H1 (cell line): ENCODE measurements at regions not wholly inside any gene's neighbourhood (a gene's known extent, or its start where the extent isn't known, plus 50 kb on each side); places are given as distances from the start of the nearest gene placed in this dataset.

ENCODE experiments used
- CTCF ChIA-PET: fragments of 300-600 bp; sonication (Branson Sonifier 250); formaldehyde crosslinking; loops from one replicate; lab custom pipeline; 2021; ENCODE audit not compliant: partially characterized antibody; lab: Charles Lee
- POLR2A ChIA-PET: fragments of 300-600 bp; sonication (Branson Sonifier 250); formaldehyde crosslinking; loops from one replicate; lab custom pipeline; 2021; ENCODE audit warnings: inconsistent platforms; ENCODE audit not compliant: partially characterized antibody; lab: Charles Lee
- DNase-seq, 2 experiments: peaks; one replicate each; pipeline versions ENCODE4 v3.0.0 to v3.0.0-alpha.2; 2010 to 2022; ENCODE audit warnings: low spot score in 2 of 2, low read depth in 1 of 2, mixed read lengths in 1 of 2
- FAIRE-seq: peaks from 2 replicates; lab custom pipeline; 2011; peaks lifted over from hg19 to GRCh38; lab: Jason Lieb, UNC
- H2AFZ ChIP-seq: 2 replicates; pipeline ENCODE4 v1.8.1; 2012; ENCODE audit warnings: low read length, inconsistent platforms
- H2AK5ac ChIP-seq: 2 replicates; pipeline ENCODE4 v1.6.1; 2013; ENCODE audit warnings: low read depth, low read length
- H2BK120ac ChIP-seq: replicated peaks from 2 replicates; pipeline ENCODE3; 2013; ENCODE audit warnings: low read depth, low read length, inconsistent platforms
- H2BK12ac ChIP-seq: 2 replicates; pipeline ENCODE4 v1.6.1; 2013; ENCODE audit warnings: low read depth, low read length
- H2BK15ac ChIP-seq: 2 replicates; pipeline ENCODE4 v1.6.1; 2013; ENCODE audit warnings: low read length
- H2BK20ac ChIP-seq: 2 replicates; pipeline ENCODE4 v1.6.1; 2013; ENCODE audit warnings: low read length
- H2BK5ac ChIP-seq: 2 replicates; pipeline ENCODE4 v1.6.1; 2013; ENCODE audit warnings: low read depth, low read length
- H3K14ac ChIP-seq: 2 replicates; pipeline ENCODE4 v1.6.1; 2013; ENCODE audit warnings: inconsistent platforms; ENCODE audit not compliant: insufficient read length
- H3K18ac ChIP-seq: 2 replicates; pipeline ENCODE4 v1.6.1; 2013; ENCODE audit warnings: low read length; ENCODE audit errors: extremely low read depth
- H3K23ac ChIP-seq: 2 replicates; pipeline ENCODE4 v1.6.1; 2013; ENCODE audit warnings: inconsistent platforms; ENCODE audit not compliant: insufficient read length
- H3K23me2 ChIP-seq: 2 replicates; pipeline ENCODE4 v1.6.1; 2013; ENCODE audit warnings: low read depth, low read length
- H3K27ac ChIP-seq: 2 replicates; pipeline ENCODE4 v1.6.1; 2011; ENCODE audit warnings: low read depth, low read length, inconsistent platforms
- H3K27me3 ChIP-seq, 4 experiments: replicated peaks in 1 of 4; 1 replicate in 1 of 4; 2 replicates in 3 of 4; pipeline versions ENCODE4 v1.6.1 to v1.8.1; 2011 to 2013; ENCODE audit warnings: low read length in 3 of 4, mild to moderate bottlenecking in 3 of 4, inconsistent platforms in 2 of 4, mixed read lengths in 2 of 4, moderate library complexity in 1 of 4; ENCODE audit not compliant: control insufficient read depth in 3 of 4, insufficient read depth in 3 of 4; ENCODE audit errors: extremely low read depth in 1 of 4
- H3K36me3 ChIP-seq, 4 experiments: 2 replicates each; pipeline versions ENCODE4 v1.6.1 to v1.8.1; 2011 to 2013; ENCODE audit warnings: mild to moderate bottlenecking in 4 of 4, low read length in 3 of 4, moderate library complexity in 2 of 4, control low read depth in 1 of 4, inconsistent platforms in 1 of 4; ENCODE audit not compliant: insufficient read depth in 4 of 4, control insufficient read depth in 2 of 4
- H3K4ac ChIP-seq: replicated peaks from 2 replicates; pipeline ENCODE3; 2013; ENCODE audit warnings: low read length, low read depth, mixed read lengths, inconsistent platforms; ENCODE audit not compliant: insufficient read length
- H3K4me1 ChIP-seq, 4 experiments: replicated peaks in 1 of 4; 1 replicate in 1 of 4; 2 replicates in 3 of 4; pipeline versions ENCODE4 v1.6.1 to v1.8.1; 2011 to 2013; ENCODE audit warnings: low read length in 3 of 4, inconsistent platforms in 2 of 4, mixed read lengths in 1 of 4; ENCODE audit not compliant: insufficient read depth in 4 of 4, control insufficient read depth in 3 of 4
- H3K4me2 ChIP-seq, 2 experiments: 2 replicates each; pipeline versions ENCODE4 v1.6.1 to v1.8.1; 2011 to 2013; ENCODE audit warnings: low read depth in 2 of 2, low read length in 2 of 2, control low read depth in 1 of 2, inconsistent platforms in 1 of 2, mild to moderate bottlenecking in 1 of 2; ENCODE audit not compliant: insufficient read depth in 1 of 2
- H3K4me3 ChIP-seq, 4 experiments: fragments of 200-600, 300-600 bp in 1 of 4; sonication (generic), shearing (Covaris generic), sonication (Bioruptor Twin) in 1 of 4; 2 replicates each; pipeline versions ENCODE4 v1.5.1 to v1.8.1; 2011 to 2016; ENCODE audit warnings: low read length in 4 of 4, low read depth in 3 of 4, control low read depth in 2 of 4, inconsistent platforms in 2 of 4, mild to moderate bottlenecking in 2 of 4, mixed read lengths in 1 of 4, moderate library complexity in 1 of 4; ENCODE audit not compliant: insufficient read depth in 2 of 4; ENCODE audit errors: extremely low read depth in 1 of 4
- H3K56ac ChIP-seq: replicated peaks from 2 replicates; pipeline ENCODE3; 2013; ENCODE audit warnings: low read depth, mild to moderate bottlenecking, mixed read lengths, low read length, inconsistent platforms; ENCODE audit not compliant: insufficient read length
- H3K79me1 ChIP-seq: 2 replicates; pipeline ENCODE4 v1.6.1; 2013; ENCODE audit warnings: low read depth, low read length, control low read depth
- H3K79me2 ChIP-seq, 2 experiments: 2 replicates each; pipeline versions ENCODE4 v1.6.1 to v1.8.1; 2012 to 2013; ENCODE audit warnings: low read length in 2 of 2, mild to moderate bottlenecking in 2 of 2, inconsistent platforms in 1 of 2; ENCODE audit not compliant: insufficient read depth in 2 of 2, control insufficient read depth in 1 of 2
- H3K9ac ChIP-seq, 4 experiments: replicated peaks in 1 of 4; 1 replicate in 1 of 4; 2 replicates in 3 of 4; pipeline versions ENCODE4 v1.6.1 to v1.8.1; 2011 to 2013; ENCODE audit warnings: low read depth in 3 of 4, low read length in 3 of 4, control low read depth in 2 of 4, mild to moderate bottlenecking in 2 of 4, moderate library complexity in 2 of 4, inconsistent platforms in 1 of 4; ENCODE audit errors: extremely low read depth in 1 of 4
- H3K9me3 ChIP-seq, 2 experiments: 2 replicates each; pipeline versions ENCODE4 v1.6.1 to v1.8.1; 2012 to 2013; ENCODE audit warnings: mild to moderate bottlenecking in 2 of 2, moderate library complexity in 2 of 2, control low read depth in 1 of 2, inconsistent platforms in 1 of 2, low read depth in 1 of 2, low read length in 1 of 2, mixed read lengths in 1 of 2; ENCODE audit not compliant: insufficient read depth in 2 of 2
- H4K20me1 ChIP-seq, 2 experiments: replicated peaks in 1 of 2; 2 replicates each; pipeline versions ENCODE3 to v1.8.1; 2011 to 2013; ENCODE audit warnings: inconsistent platforms in 2 of 2, low read length in 2 of 2, mild to moderate bottlenecking in 1 of 2; ENCODE audit not compliant: insufficient read depth in 2 of 2, control insufficient read depth in 1 of 2
- H4K5ac ChIP-seq: 2 replicates; pipeline ENCODE4 v1.6.1; 2013; ENCODE audit warnings: low read length, low read depth, mixed read lengths, inconsistent platforms; ENCODE audit not compliant: insufficient read length
- H4K8ac ChIP-seq: 2 replicates; pipeline ENCODE4 v1.8.0; 2013; ENCODE audit warnings: mild to moderate bottlenecking, moderate library complexity, low read length, inconsistent platforms; ENCODE audit not compliant: insufficient read depth; ENCODE audit errors: extremely low read depth
- H4K91ac ChIP-seq: replicated peaks from 2 replicates; pipeline ENCODE3; 2013; ENCODE audit warnings: low read length, mixed read lengths, inconsistent platforms; ENCODE audit not compliant: insufficient read length
- ASH2L ChIP-seq: fragments of 200-600, 300-600 bp; sonication (generic); IDR thresholded peaks from one replicate; pipeline ENCODE4 v1.7.1; 2017; ENCODE audit warnings: low read length
- BCL11A ChIP-seq, 2 experiments: IDR thresholded peaks; one replicate each; pipeline ENCODE4 v1.6.1; 2011; ENCODE audit warnings: low read depth in 2 of 2, low read length in 2 of 2, mild to moderate bottlenecking in 2 of 2
- CBX8 ChIP-seq: fragments of 300-800, 300-1000 bp; sonication (generic); IDR thresholded peaks from 2 replicates; pipeline ENCODE4 v1.7.1; 2016; ENCODE audit warnings: low read depth, low read length, borderline replicate concordance
- CEBPB ChIP-seq: IDR thresholded peaks from 2 replicates; pipeline ENCODE4 v1.6.1; 2012; ENCODE audit warnings: low read depth, low read length
- CHD1 ChIP-seq: IDR thresholded peaks from 2 replicates; pipeline ENCODE4 v1.6.1; 2012; ENCODE audit warnings: low read depth, low read length, improper control_type of control experiment
- CHD2 ChIP-seq: IDR thresholded peaks from 2 replicates; pipeline ENCODE4 v1.6.1; 2012; ENCODE audit warnings: low read length, improper control_type of control experiment
- HDAC6 ChIP-seq: IDR thresholded peaks from one replicate; pipeline ENCODE4 v1.7.1; 2012; ENCODE audit warnings: low read depth, mild to moderate bottlenecking, inconsistent platforms, low read length, moderate library complexity
- KDM1A ChIP-seq: fragments of 200-600, 300-600 bp; sonication (generic); IDR thresholded peaks from 2 replicates; pipeline ENCODE4 v1.7.1; 2016; ENCODE audit warnings: mild to moderate bottlenecking, low read length, borderline replicate concordance
- NANOG ChIP-seq: IDR thresholded peaks from 2 replicates; pipeline ENCODE4 v1.6.1; 2011; ENCODE audit warnings: low read length, low read depth, mild to moderate bottlenecking, inconsistent platforms; ENCODE audit not compliant: insufficient read depth, poor library complexity, severe bottlenecking
- RFX5 ChIP-seq: IDR thresholded peaks from 2 replicates; pipeline ENCODE4 v1.6.1; 2011; ENCODE audit warnings: low read depth, low read length, improper control_type of control experiment, borderline replicate concordance
- SIN3A ChIP-seq, 2 experiments: IDR thresholded peaks in 1 of 2; conservative IDR thresholded peaks in 1 of 2; 2 replicates each; pipeline ENCODE4 v1.6.1; 2011 to 2012; ENCODE audit warnings: low read length in 2 of 2, improper control_type of control experiment in 1 of 2, low read depth in 1 of 2, mild to moderate bottlenecking in 1 of 2
- SIRT6 ChIP-seq: IDR thresholded peaks from one replicate; pipeline ENCODE4 v1.7.1; 2012; ENCODE audit warnings: low read length, inconsistent platforms
- SP1 ChIP-seq: IDR thresholded peaks from 2 replicates; pipeline ENCODE4 v1.6.1; 2011; ENCODE audit warnings: low read depth, low read length
- SP2 ChIP-seq: IDR thresholded peaks from 2 replicates; pipeline ENCODE4 v1.6.1; 2012; ENCODE audit warnings: mild to moderate bottlenecking, low read length, inconsistent platforms
- SP4 ChIP-seq: IDR thresholded peaks from 2 replicates; pipeline ENCODE4 v1.6.1; 2012; ENCODE audit warnings: low read length, inconsistent platforms
- TAF1 ChIP-seq: IDR thresholded peaks from 2 replicates; pipeline ENCODE4 v1.6.1; 2011; ENCODE audit warnings: mild to moderate bottlenecking, low read depth, low read length
- TEAD4 ChIP-seq: IDR thresholded peaks from 2 replicates; pipeline ENCODE4 v1.6.1; 2012; ENCODE audit warnings: low read depth, low read length, inconsistent platforms, mixed read lengths
- ZNF274 ChIP-seq: IDR thresholded peaks from 2 replicates; pipeline ENCODE4 v1.7.0; 2012; ENCODE audit warnings: low read length, borderline replicate concordance; ENCODE audit errors: extremely low read depth
- WGBS, 2 experiments: shearing (Covaris generic) in 1 of 2; methylation state at CpG; one replicate each; pipeline versions ENCODE4 v1.1.6 to v1.1.7; 2013 to 2015; ENCODE audit warnings: low lambda C conversion rate in 2 of 2, mixed read lengths in 2 of 2, inconsistent platforms in 1 of 2, low coverage in 1 of 2, missing lambda C conversion rate in 1 of 2; ENCODE audit not compliant: insufficient replicate concordance in 2 of 2, insufficient coverage in 1 of 2, insufficient read length in 1 of 2; ENCODE audit errors: extremely low coverage in 1 of 2, missing lambda C conversion rate in 1 of 2; 5-methylcytosine and 5-hydroxymethylcytosine counted together

GRCh38 chr9:75691408-75691807 lies 199.1 kb upstream of the PCSK5 start:
- POLR2A ChIA-PET: no interaction called here
- TF ChIP-seq NANOG (no peak), CBX8 (no peak), SP4 (no peak), SP1 (no peak), ASH2L (no peak), SP2 (no peak), TAF1 (no peak), BCL11A (IDR thresholded peaks at IDR 0.05; ENCODE audit: low read depth in 2 of 2, low read length in 2 of 2) (no peak), CEBPB (no peak), SIRT6 (no peak), HDAC6 (no peak), ZNF274 (no peak), RFX5 (no peak), SIN3A (conservative IDR thresholded peaks at IDR 0.05 in 1 of 2, IDR thresholded peaks at IDR 0.05 in 1 of 2; ENCODE audit: low read depth in 1 of 2, low read length in 2 of 2) (no peak), CHD1 (no peak), KDM1A (no peak), CHD2 (no peak), TEAD4 (no peak)

More at GRCh38 chr9:75691408-75691807, 199.1 kb upstream of the PCSK5 start:
- Histone ChIP-seq H2AK5ac (no peak overlapping the region), H3K27ac (no peak overlapping the region), H3K4me2 (no peak overlapping the region), H4K20me1 (no peaks in the 10 kb centered on the region), H4K91ac (no peak overlapping the region), H3K23ac (no peak overlapping the region), H3K4ac (no peak overlapping the region), H3K18ac (no peak overlapping the region), H4K8ac (no peak overlapping the region), H3K27me3 (no peaks in the 10 kb centered on the region), H2BK15ac (no peak overlapping the region), H2BK5ac (no peak overlapping the region), H3K79me2 (no peaks in the 10 kb centered on the region), H4K5ac (no peak overlapping the region), H3K56ac (no peak overlapping the region), H3K36me3 (no peaks in the 10 kb centered on the region), H2BK20ac (no peak overlapping the region), H3K23me2 (no peaks in the 10 kb centered on the region), H3K14ac (no peak overlapping the region), H3K9me3 (no peaks in the 10 kb centered on the region), H3K79me1 (no peaks in the 10 kb centered on the region), H3K4me3 (no peak overlapping the region), H2AFZ (no peak overlapping the region), H3K9ac (no peak overlapping the region), H2BK12ac (no peak overlapping the region), H2BK120ac (no peak overlapping the region), H3K4me1 (no peaks in the 10 kb centered on the region)
- 89% methylated on average over 1 of the region's 1 CpG; no CpG with 5 or more reads in 1 of the 2 experiments for WGBS, 2 experiments
- DNase-seq (no peak), FAIRE-seq (no peak)
- CTCF ChIA-PET: no interaction called here
